ENCODE measurements at regions not wholly inside any gene's neighbourhood (a gene's known extent, or its start where the extent isn't known, plus 50 kb on each side); places are given as distances from the start of the nearest gene placed in this dataset.

DNA sequence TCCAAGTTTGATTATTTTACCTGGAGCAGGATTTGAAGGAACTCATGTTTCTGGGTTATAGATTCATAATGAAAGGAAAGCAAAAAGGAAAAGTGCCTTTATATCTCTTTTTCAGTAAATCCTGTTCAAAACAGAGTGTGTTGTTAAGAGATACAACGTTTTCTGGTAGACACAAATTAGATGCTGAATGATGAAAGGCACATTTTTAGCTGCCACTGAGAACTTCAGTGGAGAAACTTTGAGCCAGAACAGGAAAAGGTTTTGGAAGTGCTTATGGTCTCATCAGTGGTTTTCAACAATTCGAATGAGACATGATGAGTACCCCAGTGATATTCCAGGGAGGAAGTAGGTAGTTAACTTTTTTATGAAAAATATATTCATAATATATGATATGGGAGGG lies 338.0 kb upstream of the C1orf87 start:
- TF ChIP-seq, protein P1, sequence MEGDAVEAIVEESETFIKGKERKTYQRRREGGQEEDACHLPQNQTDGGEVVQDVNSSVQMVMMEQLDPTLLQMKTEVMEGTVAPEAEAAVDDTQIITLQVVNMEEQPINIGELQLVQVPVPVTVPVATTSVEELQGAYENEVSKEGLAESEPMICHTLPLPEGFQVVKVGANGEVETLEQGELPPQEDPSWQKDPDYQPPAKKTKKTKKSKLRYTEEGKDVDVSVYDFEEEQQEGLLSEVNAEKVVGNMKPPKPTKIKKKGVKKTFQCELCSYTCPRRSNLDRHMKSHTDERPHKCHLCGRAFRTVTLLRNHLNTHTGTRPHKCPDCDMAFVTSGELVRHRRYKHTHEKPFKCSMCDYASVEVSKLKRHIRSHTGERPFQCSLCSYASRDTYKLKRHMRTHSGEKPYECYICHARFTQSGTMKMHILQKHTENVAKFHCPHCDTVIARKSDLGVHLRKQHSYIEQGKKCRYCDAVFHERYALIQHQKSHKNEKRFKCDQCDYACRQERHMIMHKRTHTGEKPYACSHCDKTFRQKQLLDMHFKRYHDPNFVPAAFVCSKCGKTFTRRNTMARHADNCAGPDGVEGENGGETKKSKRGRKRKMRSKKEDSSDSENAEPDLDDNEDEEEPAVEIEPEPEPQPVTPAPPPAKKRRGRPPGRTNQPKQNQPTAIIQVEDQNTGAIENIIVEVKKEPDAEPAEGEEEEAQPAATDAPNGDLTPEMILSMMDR (IDR thresholded peaks at IDR 0.05) = no peak
- TF ChIP-seq POLR2A (IDR thresholded peaks at IDR 0.05) = no peak
